HG03103 (cell line): ENCODE measurements at regions not wholly inside any gene's neighbourhood (a gene's known extent, or its start where the extent isn't known, plus 50 kb on each side); places are given as distances from the start of the nearest gene placed in this dataset.

Source experiments
- ATAC-seq: cut with Tn5 transposase; IDR thresholded peaks from one replicate; pipeline ENCODE4 v1.9.1; 2021; ENCODE audit warnings: low read depth; ENCODE audit not compliant: unreplicated experiment

GRCh38 chr18:10056506-10056905 is 142.7 kb downstream of the VAPA start:
- ATAC-seq: no peak

- ATAC-seq: no peak
Observed at GRCh38 chr18:10057401-10057893, 143.6 kb downstream of the VAPA start.

- no peak for ATAC-seq
Observed at GRCh38 chr18:10057894-10058791, 144.3 kb downstream of the VAPA start.

- ATAC-seq: no peak
Observed at GRCh38 chr18:10059610-10060468, 146.0 kb downstream of the VAPA start.

GRCh38 chr18:10060469-10060782 is 146.6 kb downstream of the VAPA start:
- no peak for ATAC-seq

- no peak for ATAC-seq
Observed at GRCh38 chr18:10060841-10061240, 147.0 kb downstream of the VAPA start.

- ATAC-seq: no peak
Observed at GRCh38 chr18:10061566-10062140, 147.8 kb downstream of the VAPA start.

- ATAC-seq: no peak
Observed at GRCh38 chr18:10062302-10063300, 148.8 kb downstream of the VAPA start.

- ATAC-seq: no peak
Observed at GRCh38 chr18:10063489-10063888, 149.7 kb downstream of the VAPA start.

GRCh38 chr18:10064267-10064666 is 150.5 kb downstream of the VAPA start:
- no peak for ATAC-seq

GRCh38 chr18:10065296-10065695 is 151.5 kb downstream of the VAPA start:
- no peak for ATAC-seq

GRCh38 chr18:10067670-10068659 is 154.1 kb downstream of the VAPA start:
- no peak for ATAC-seq

GRCh38 chr18:10068766-10069567 is 155.2 kb downstream of the VAPA start:
- ATAC-seq: no peak

- ATAC-seq: no peak
Observed at GRCh38 chr18:10070561-10071000, 156.8 kb downstream of the VAPA start.

- ATAC-seq: no peak
Observed at GRCh38 chr18:10072671-10073175, 158.9 kb downstream of the VAPA start.

GRCh38 chr18:10074110-10074509 is 160.3 kb downstream of the VAPA start:
- ATAC-seq: no peak

- no peak for ATAC-seq
Observed at GRCh38 chr18:10074728-10075127, 160.9 kb downstream of the VAPA start.
